Lower leg skin (tissue), 3 donors: ENCODE measurements at regions not wholly inside any gene's neighbourhood (a gene's known extent, or its start where the extent isn't known, plus 50 kb on each side); places are given as distances from the start of the nearest gene placed in this dataset.

Source experiments
- POLR2A ChIP-seq, 2 donors: fragments of 450-650 bp; IDR thresholded peaks; one replicate each; pipeline ENCODE4 v1.6.1; 2016 to 2017; ENCODE audit warnings: antibody characterized with exemption in 2 of 2, mild to moderate bottlenecking in 1 of 2, moderate library complexity in 1 of 2
- TF ChIP-seq, protein P1 (sequence below), 3 donors: fragments of 450-650 bp; IDR thresholded peaks; one replicate each; pipeline ENCODE4 v1.5.1; 2016; ENCODE audit warnings: antibody characterized with exemption in 3 of 3, mild to moderate bottlenecking in 3 of 3, moderate library complexity in 2 of 3

DNA sequence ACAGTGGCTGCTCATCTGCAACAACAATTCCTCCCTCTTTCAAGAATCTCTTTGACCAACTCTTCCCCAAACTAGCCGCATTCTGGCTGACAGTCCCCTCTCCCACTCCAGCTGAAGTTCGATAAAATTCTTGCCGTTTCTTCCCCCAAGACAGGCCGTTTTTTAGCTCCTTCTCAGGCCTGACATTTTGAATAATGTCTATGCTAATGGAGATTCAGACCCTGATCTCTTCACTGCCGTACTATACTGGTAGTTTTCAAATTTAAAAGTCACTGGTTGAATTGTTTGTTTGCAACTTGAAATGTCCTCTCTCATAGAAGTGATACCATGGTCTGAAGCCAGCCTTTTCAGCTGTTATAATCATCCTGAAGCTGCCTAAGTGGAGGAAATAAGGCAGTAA lies 65.9 kb upstream of the AMN1 start:
- TF ChIP-seq, protein P1, sequence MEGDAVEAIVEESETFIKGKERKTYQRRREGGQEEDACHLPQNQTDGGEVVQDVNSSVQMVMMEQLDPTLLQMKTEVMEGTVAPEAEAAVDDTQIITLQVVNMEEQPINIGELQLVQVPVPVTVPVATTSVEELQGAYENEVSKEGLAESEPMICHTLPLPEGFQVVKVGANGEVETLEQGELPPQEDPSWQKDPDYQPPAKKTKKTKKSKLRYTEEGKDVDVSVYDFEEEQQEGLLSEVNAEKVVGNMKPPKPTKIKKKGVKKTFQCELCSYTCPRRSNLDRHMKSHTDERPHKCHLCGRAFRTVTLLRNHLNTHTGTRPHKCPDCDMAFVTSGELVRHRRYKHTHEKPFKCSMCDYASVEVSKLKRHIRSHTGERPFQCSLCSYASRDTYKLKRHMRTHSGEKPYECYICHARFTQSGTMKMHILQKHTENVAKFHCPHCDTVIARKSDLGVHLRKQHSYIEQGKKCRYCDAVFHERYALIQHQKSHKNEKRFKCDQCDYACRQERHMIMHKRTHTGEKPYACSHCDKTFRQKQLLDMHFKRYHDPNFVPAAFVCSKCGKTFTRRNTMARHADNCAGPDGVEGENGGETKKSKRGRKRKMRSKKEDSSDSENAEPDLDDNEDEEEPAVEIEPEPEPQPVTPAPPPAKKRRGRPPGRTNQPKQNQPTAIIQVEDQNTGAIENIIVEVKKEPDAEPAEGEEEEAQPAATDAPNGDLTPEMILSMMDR (IDR thresholded peaks at IDR 0.05) = no peak
- TF ChIP-seq POLR2A (IDR thresholded peaks at IDR 0.05) = no peak
